GM10248 (cell line): ENCODE measurements at regions not wholly inside any gene's neighbourhood (a gene's known extent, or its start where the extent isn't known, plus 50 kb on each side); places are given as distances from the start of the nearest gene placed in this dataset.

ENCODE experiments used
- CTCF ChIA-PET: fragments of 300-600 bp; sonication (Branson Sonifier 250); formaldehyde crosslinking; extraction: SDS; loops from one replicate; lab custom pipeline; 2021; ENCODE audit warnings: antibody characterized with exemption; lab: Yijun Ruan, JAX
- POLR2A ChIA-PET: fragments of 350-650 bp; sonication (Branson Sonifier 250); formaldehyde crosslinking; extraction: SDS; loops from one replicate; lab custom pipeline; 2020; ENCODE audit warnings: antibody characterized with exemption; lab: Yijun Ruan, JAX
- DNase-seq: peaks from one replicate; pipeline ENCODE4 v3.0.0; 2012; ENCODE audit errors: extremely low spot score
- CTCF ChIP-seq: IDR thresholded peaks from 2 replicates; pipeline ENCODE4 v1.5.1; 2012; ENCODE audit warnings: mild to moderate bottlenecking, low read depth; ENCODE audit errors: extremely low read depth, missing control alignments, control extremely low read depth

- DNase-seq, result no peak
- no peak for TF ChIP-seq CTCF
- ChIA-PET POLR2A (no interaction called here), CTCF (interaction anchor here (1.1 to 1.5 kb wide), 4 partner anchors 15 to 168 kb away, joined by 3 to 6 read pairs (median 4); no protein-coding TSS in a partner anchor)
Observed at GRCh38 chr6:760982-761955, 68.3 kb upstream of the EXOC2 start.

GRCh38 chr6:759729-760128 is 66.8 kb upstream of the EXOC2 start:
- TF ChIP-seq CTCF, result no peak
- no peak for DNase-seq
- ChIA-PET POLR2A (no interaction called here), CTCF (no interaction called here)

- ChIA-PET CTCF (no interaction called here), POLR2A (no interaction called here)
- TF ChIP-seq CTCF, result no peak
- no peak for DNase-seq
Observed at GRCh38 chr6:756224-756623, 63.3 kb upstream of the EXOC2 start.

GRCh38 chr6:754202-754601 is 61.3 kb upstream of the EXOC2 start:
- no peak for DNase-seq
- no peak for TF ChIP-seq CTCF
- CTCF ChIA-PET, result interaction anchor here (1.0 to 1.6 kb wide), 2 partner anchors 13 to 32 kb away, joined by 3 to 4 read pairs; no protein-coding TSS in a partner anchor
- POLR2A ChIA-PET, result no interaction called here

- no peak for DNase-seq
- no peak for TF ChIP-seq CTCF
- ChIA-PET POLR2A (no interaction called here), CTCF (interaction anchor here (1.6 kb wide), 1 partner anchor 32 kb away, joined by 4 read pairs; no protein-coding TSS in a partner anchor)
Observed at GRCh38 chr6:753486-753885, 60.5 kb upstream of the EXOC2 start.

GRCh38 chr6:752438-752837 is 59.5 kb upstream of the EXOC2 start:
- no peak for TF ChIP-seq CTCF
- ChIA-PET CTCF (no interaction called here), POLR2A (no interaction called here)
- no peak for DNase-seq
